SKM-1 (cell line): ENCODE measurements at regions not wholly inside any gene's neighbourhood (a gene's known extent, or its start where the extent isn't known, plus 50 kb on each side); places are given as distances from the start of the nearest gene placed in this dataset.

Source experiments
- DNase-seq: peaks from one replicate; lab custom pipeline; 2025; ENCODE audit not compliant: unreplicated experiment; lab: John Stamatoyannopoulos, UW

GRCh38 chr10:20993830-20994527 is 96.9 kb upstream of the NEBL start:
- DNase-seq, result no peak

GRCh38 chr10:20993389-20993788 is 96.3 kb upstream of the NEBL start:
- no peak for DNase-seq

- no peak for DNase-seq
These were observed 94.4 kb upstream of the NEBL start for GRCh38 chr10:20991526-20991925.

DNA sequence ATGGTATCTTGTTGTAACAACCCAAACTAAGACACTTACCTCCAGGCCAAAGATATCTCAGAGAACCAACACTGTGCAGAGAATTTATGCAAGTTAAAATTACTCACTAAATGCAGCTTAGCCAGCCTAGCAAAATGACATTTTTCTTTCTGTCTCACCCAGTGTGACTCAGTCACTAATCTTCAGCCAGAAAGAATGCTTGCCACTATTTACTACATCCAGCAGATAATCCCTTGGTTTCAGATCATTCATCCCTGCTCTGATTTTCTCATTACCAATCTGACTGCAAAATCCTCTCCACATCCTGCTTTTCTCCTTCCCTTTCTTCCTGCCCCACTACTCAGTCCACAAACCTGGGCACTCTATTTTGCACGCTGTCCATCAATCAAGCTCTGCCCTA is 93.5 kb upstream of the NEBL start:
- DNase-seq, result no peak

GRCh38 chr10:20988357-20988983 is 91.4 kb upstream of the NEBL start:
- DNase-seq, result no peak

DNA sequence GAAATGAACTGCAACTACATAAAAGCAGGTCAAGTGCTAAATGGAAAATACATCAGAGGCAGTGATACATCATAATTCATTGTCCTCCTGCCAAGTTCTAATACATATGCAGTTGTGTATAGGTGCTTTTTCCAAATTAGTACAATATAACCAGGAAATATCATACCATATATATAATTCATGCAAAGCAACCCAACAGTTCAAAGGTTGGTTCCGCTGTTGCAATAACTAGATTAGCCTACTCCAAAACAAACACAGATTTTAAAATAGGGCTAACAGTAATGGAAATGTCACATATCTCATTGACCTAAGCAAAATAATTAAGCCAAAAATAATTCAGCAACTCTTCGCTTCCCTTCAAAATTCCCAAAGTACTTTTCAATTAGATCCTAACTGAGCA is 88.9 kb upstream of the NEBL start:
- no peak for DNase-seq

DNA sequence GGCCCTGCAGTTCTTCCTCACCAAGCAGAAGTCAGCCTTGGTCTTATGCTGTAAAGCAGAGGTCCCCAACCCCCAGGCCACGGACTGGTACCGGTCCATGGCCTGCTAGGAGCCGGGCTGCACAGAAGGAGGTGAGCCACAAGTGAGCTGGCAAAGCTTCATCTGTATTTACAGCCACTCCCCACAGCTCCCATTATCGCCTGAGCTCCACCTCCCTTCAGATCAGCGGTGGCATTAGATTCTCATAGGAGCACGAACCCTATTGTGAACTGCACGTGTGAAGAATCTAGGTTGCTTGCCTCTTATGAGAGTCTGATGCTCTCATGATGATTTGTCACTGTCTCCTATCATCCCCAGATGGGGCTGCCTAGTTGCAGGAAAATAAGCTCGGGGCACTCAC is 87.6 kb upstream of the NEBL start:
- no peak for DNase-seq

DNA sequence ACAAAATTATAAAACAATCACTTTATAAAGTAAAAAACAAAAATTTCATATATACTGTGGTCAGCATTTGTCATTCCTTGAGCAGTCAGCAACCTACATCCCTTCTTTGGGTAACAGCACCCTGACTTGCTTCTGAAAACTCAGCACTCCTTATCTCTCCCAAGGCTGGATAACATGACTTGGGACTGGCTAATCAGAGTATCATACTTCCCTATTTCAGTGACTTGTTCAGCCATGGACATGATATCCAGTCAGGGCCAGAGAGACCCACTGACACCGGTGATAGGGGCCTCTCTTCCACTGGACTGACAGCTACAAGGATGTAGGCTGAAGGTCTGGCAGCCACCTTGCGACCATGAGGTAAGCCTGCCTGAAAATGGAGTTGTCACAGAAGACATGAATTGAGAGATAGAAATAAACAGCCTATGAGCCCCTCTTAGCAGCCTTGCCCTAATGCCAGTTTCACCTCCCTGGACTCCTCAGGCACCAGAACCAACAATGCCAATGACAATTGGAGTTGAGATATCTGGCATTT is 84.4 kb upstream of the NEBL start:
- DNase-seq, result no peak

DNA sequence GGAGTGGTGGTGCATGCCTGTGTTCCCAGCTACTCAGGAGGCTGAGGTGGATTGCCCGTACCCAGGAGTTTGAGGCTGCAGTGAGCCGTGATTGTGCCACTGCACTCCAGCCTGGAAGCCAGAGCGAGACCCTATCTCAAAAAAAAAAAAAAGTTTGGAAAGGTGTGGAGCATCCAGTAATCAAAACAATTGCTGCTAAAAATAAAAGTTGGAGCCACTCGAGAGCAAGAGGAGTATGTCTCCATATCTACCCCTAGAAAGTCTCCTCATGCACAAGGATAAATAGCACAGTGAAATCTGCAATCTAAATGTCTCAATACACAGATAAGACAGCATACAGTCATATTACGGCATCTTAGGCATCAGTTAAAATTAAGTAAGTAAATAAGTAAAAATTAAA is 81.5 kb upstream of the NEBL start:
- DNase-seq, result no peak

DNA sequence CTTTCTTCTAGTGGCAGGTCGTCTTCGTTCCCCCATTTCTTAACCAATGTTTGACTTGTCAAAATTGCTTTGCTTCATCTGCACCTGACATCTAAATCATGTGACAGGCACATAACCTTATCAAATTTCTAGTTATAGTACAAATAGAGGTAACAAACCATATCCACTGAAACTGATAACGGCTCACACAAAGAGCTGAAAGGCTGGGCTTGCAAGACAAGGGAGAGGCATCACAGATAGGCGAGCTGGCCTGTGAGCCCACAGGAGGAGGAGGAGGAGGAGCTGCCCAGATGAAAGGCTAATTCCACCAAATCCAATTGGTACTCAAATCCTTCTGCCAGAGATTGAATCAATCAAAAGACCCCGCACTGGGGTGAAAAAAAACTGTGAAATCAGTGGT is 80.2 kb upstream of the NEBL start:
- DNase-seq, result no peak

- DNase-seq, result no peak
These were observed 79.8 kb upstream of the NEBL start for GRCh38 chr10:20976891-20977290.

GRCh38 chr10:20976390-20976789 is 79.3 kb upstream of the NEBL start:
- no peak for DNase-seq

DNA sequence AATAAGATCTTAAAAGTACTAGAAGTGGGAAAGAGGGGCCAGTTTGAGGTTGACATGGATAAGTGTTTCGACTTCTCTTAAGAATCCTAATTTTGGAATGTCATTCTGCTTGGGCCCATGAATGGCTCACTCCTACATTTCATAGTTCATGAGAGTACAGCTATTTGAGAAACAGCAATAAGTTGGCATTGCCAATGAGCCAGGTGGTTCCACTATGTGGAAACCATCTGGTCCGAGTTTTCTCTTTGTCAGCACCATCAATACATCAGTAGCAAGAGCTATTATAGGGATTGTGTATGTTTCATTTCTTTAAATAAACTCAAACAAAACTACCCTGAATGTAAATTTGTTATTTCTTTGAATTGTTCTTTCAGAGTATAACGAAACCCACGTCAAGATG is 78.1 kb upstream of the NEBL start:
- DNase-seq, result no peak

- no peak for DNase-seq
These were observed 75.8 kb upstream of the NEBL start for GRCh38 chr10:20972925-20973324.

GRCh38 chr10:20971901-20972300 is 74.8 kb upstream of the NEBL start:
- no peak for DNase-seq

DNA sequence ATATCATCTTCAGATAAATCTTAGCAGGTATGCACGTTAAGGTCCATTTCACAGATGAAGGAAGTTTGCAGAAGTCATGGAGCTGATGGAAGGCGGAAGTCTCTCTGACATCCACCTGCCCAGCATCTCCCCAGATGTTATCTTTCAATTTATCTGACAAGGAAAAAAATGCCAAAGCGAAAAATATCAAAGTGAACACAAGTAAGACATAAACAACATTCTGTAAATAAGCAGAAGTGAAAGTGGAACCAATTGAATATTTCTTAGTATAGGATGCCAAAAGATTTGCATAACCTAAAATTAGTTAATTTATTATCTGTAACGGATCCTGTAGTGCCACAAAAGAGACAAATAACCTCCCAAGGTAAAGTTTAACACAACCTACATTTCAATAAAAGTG is 73.6 kb upstream of the NEBL start:
- no peak for DNase-seq

- DNase-seq, result no peak
These were observed 72.9 kb upstream of the NEBL start for GRCh38 chr10:20970044-20970443.

- no peak for DNase-seq
These were observed 69.3 kb upstream of the NEBL start for GRCh38 chr10:20966426-20966825.

DNA sequence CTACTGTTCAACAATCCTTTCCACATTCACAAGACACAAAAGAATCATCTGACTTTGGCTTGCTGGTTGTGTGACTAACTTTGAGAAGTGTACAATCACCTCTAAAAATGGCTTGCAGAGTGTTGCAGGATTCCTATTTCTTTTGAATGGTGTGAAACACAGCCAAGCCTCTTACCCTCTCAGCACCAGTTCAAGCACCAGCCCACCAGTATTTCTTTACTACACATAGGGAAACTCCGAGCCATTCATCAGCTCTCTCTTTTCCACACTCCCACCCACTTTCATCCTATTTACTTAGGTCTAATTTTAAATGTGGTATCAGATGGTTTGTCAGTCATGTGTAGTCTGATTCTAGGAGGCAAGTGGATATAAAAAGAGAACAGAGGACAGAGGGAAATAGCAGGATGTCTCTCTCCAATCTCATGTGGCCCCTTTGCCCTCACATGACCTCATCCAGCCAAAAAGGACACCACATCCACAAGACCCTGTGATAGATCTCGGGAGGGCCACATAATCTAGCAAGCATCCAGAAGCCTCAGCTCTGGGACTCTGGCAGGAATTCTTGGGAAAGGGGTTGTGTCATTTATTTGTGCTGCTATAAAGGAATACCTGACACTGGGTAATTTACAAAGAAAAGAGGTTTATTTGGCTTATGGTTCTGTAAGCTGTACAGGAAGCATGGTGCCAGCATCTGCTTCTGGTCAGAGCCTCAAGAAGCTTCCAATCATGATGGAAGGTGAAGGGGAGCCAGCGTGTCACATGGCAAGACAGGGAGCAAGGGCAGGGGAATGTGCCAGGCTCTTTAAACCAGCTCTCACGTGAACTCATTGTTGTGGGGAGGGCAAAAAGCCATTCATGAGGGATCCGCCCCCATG is 66.8 kb upstream of the NEBL start:
- DNase-seq, result no peak

- no peak for DNase-seq
These were observed 65.9 kb upstream of the NEBL start for GRCh38 chr10:20963056-20963455.

DNA sequence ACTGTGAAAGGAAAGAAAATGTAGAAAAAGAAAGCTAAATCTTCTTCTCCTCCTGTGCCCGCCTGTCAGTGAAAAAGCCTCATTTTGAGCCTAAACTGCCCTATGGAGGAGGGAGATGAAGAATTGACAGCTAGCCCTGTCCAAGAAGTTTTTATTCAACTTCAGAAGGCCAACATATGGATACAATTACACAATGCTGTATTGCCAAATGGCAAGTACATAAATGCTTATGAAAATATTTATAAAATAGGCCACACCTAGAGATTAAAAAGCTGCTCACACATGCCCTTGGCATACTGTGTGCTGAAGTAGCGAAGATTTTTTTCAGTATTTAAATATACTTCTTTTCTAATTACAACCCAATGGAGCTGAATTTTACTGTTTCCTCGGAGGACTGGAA is 65.1 kb upstream of the NEBL start:
- DNase-seq, result no peak

DNA sequence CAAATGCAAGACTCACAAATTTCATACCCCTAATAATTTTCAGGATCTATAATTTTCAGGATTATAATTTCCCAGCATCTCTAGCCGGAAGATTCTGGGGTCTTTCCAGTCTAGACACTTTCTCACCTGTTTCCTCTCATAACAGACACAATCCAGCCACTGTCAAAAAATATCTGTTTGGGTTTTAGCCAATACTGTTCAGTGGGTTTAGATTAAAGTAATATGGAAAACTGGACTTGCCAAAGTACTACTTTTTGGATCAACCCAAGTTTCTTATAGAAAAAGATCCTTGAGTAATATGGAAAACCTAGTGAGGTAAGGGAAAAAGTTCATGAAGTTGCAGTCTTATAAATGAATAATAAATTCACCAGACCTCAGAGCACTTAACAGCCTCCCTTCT is 62.1 kb upstream of the NEBL start:
- DNase-seq, result no peak
